NCI-H2081 (cell line): ENCODE measurements at regions not wholly inside any gene's neighbourhood (a gene's known extent, or its start where the extent isn't known, plus 50 kb on each side); places are given as distances from the start of the nearest gene placed in this dataset.

Source experiments
- DNase-seq, 2 experiments: peaks; one replicate each; lab custom pipeline; 2025; lab: John Stamatoyannopoulos, UW

- no peak for DNase-seq
These were observed 666.5 kb downstream of the DCDC2C start for GRCh38 chr2:4369826-4370419.

GRCh38 chr2:4370422-4371090 is 667.2 kb downstream of the DCDC2C start:
- DNase-seq = no peak

GRCh38 chr2:4381049-4381448 is 677.7 kb downstream of the DCDC2C start:
- DNase-seq = peak; percentile 89 to 98

- DNase-seq = peak in 1 of 2 experiments; percentile 25
These were observed 678.4 kb downstream of the DCDC2C start for GRCh38 chr2:4381773-4382172.

GRCh38 chr2:4391013-4391412 is 687.6 kb downstream of the DCDC2C start:
- DNase-seq = no peak

- DNase-seq = no peak
These were observed 701.0 kb downstream of the DCDC2C start for GRCh38 chr2:4404363-4404762.

- no peak for DNase-seq
These were observed 704.9 kb downstream of the DCDC2C start for GRCh38 chr2:4408321-4408720.

GRCh38 chr2:4412637-4413187 is 709.3 kb downstream of the DCDC2C start:
- DNase-seq = no peak

- no peak for DNase-seq
These were observed 711.8 kb downstream of the DCDC2C start for GRCh38 chr2:4415171-4415570.

GRCh38 chr2:4415810-4416413 is 712.5 kb downstream of the DCDC2C start:
- no peak for DNase-seq

- DNase-seq = no peak
These were observed 713.1 kb downstream of the DCDC2C start for GRCh38 chr2:4416431-4416830.

GRCh38 chr2:4417771-4418170 is 714.4 kb downstream of the DCDC2C start:
- DNase-seq = no peak

- DNase-seq = no peak
These were observed 716.7 kb downstream of the DCDC2C start for GRCh38 chr2:4420032-4420431.

- no peak for DNase-seq
These were observed 720.8 kb downstream of the DCDC2C start for GRCh38 chr2:4424153-4424552.

- DNase-seq = peak; percentile 68 to 89
These were observed 723.7 kb downstream of the DCDC2C start for GRCh38 chr2:4427083-4427482.

- DNase-seq = peak in 1 of 2 experiments; percentile 16
These were observed 742.4 kb downstream of the DCDC2C start for GRCh38 chr2:4445821-4446220.

GRCh38 chr2:4454907-4455306 is 751.5 kb downstream of the DCDC2C start:
- DNase-seq = no peak

- DNase-seq = no peak
These were observed 752.2 kb downstream of the DCDC2C start for GRCh38 chr2:4455486-4456155.

GRCh38 chr2:4464634-4465266 is 761.4 kb downstream of the DCDC2C start:
- no peak for DNase-seq

- DNase-seq = peak in 1 of 2 experiments; percentile 32
These were observed 762.3 kb downstream of the DCDC2C start for GRCh38 chr2:4465671-4466070.

- DNase-seq = no peak
These were observed 772.2 kb downstream of the DCDC2C start for GRCh38 chr2:4475618-4476017.

- DNase-seq = no peak
These were observed 779.7 kb downstream of the DCDC2C start for GRCh38 chr2:4483050-4483449.
